ENCODE measurements at regions not wholly inside any gene's neighbourhood (a gene's known extent, or its start where the extent isn't known, plus 50 kb on each side); places are given as distances from the start of the nearest gene placed in this dataset.

- TF ChIP-seq POLR2A (IDR thresholded peaks at IDR 0.05) = no peak
- TF ChIP-seq CTCF (IDR thresholded peaks at IDR 0.05) = no peak
These were observed 55.3 kb downstream of the RBFOX3 start for GRCh38 chr17:79555543-79555942.

All from body of pancreas (tissue), 4 donors.